GM12891 (cell line): ENCODE measurements at regions not wholly inside any gene's neighbourhood (a gene's known extent, or its start where the extent isn't known, plus 50 kb on each side); places are given as distances from the start of the nearest gene placed in this dataset.

Source experiments
- POLR2A ChIP-seq: IDR thresholded peaks from 2 replicates; pipeline ENCODE4 v1.6.1; 2011; ENCODE audit warnings: low read depth, low read length, control low read depth
- POLR2AphosphoS5 ChIP-seq: IDR thresholded peaks from 2 replicates; pipeline ENCODE4 v1.6.1; 2011; ENCODE audit warnings: low read depth, low read length, control low read depth
- SPI1 ChIP-seq: IDR thresholded peaks from 2 replicates; pipeline ENCODE4 v1.6.1; 2011; ENCODE audit warnings: low read depth, low read length, control low read depth

DNA sequence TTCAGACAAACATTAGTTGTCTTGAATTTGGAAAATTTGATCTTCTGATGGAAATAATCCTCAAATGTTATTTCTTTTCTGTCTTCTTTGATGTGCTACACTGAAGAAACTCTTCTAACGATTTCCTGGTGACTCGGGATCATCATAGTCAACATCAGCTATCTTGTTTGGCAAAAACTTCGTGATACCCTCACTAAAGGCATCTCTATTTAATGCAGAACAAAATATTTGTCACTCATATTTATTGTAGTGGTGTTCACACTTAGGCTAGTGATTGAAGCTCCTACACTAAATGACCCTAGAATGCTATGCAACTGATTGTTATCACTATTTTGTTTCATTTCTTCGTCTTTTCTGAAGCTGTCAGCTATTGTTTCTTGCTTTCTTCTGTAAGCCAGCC, 334.7 kb upstream of the ZEB2 start:
- no peak for TF ChIP-seq POLR2AphosphoS5
- no peak for TF ChIP-seq POLR2A
- no peak for TF ChIP-seq SPI1
